GM21390 (cell line): ENCODE measurements at regions not wholly inside any gene's neighbourhood (a gene's known extent, or its start where the extent isn't known, plus 50 kb on each side); places are given as distances from the start of the nearest gene placed in this dataset.

Experiments used
- ATAC-seq: cut with Tn5 transposase; IDR thresholded peaks from one replicate; pipeline ENCODE4 v1.9.1; 2021; ENCODE audit not compliant: unreplicated experiment

DNA sequence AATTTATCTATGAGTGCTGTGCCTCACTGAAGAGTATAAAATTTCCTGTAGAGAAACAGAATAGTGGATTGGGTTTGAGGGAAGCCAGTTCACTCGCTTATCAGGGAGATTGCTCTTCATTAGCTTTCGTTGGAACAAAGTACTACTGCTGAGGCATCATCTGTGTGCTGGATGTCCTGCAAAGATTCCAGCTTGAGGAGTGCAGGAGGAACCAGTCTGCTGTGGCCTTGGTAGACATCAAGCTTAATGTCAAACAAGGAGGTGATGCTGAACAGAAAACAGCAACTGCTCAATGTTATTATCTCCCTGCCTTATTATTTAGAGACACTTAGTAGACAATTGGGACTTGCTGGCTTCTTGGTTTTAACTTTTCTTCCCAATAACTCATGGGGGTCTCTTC lies 297.5 kb upstream of the DPH6 start:
- ATAC-seq, result no peak

DNA sequence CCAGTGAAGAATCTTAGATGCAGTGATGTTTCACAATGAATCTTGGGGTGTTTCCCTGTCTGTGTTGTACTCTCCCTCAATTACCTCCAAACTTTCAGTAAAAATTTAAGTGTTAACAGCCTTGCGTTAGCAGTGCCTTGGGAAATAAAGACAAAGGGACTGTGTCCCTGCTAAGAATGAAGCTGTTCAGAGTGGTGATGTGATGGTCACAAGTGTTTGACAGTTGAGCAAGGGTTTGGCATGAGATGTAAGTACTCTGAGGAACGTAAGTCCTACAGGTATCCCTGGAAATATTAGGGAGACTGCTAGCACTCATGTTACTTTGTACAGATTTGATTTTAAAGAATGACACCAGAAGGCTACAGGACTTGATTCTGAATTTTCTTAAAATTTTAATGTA lies 304.3 kb upstream of the DPH6 start:
- ATAC-seq, result no peak

DNA sequence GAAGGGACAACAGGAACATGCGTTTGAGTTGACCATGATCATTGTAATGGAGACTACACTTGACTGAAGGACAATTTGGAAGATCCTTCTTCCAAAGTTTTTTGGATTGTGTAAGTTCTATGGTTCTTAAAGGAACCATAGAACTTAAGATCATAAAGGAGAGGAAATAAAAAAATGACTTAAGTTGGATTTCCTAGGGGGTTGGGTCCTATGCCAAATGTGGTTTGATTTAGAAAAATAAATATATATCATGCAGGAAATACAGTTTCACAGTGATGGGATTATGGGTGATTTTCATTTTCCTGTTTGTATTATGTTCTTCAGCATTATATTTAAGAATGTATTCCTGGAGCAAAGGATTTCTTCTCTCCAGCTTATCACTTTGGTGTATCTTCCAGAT lies 305.5 kb upstream of the DPH6 start:
- ATAC-seq, result no peak

DNA sequence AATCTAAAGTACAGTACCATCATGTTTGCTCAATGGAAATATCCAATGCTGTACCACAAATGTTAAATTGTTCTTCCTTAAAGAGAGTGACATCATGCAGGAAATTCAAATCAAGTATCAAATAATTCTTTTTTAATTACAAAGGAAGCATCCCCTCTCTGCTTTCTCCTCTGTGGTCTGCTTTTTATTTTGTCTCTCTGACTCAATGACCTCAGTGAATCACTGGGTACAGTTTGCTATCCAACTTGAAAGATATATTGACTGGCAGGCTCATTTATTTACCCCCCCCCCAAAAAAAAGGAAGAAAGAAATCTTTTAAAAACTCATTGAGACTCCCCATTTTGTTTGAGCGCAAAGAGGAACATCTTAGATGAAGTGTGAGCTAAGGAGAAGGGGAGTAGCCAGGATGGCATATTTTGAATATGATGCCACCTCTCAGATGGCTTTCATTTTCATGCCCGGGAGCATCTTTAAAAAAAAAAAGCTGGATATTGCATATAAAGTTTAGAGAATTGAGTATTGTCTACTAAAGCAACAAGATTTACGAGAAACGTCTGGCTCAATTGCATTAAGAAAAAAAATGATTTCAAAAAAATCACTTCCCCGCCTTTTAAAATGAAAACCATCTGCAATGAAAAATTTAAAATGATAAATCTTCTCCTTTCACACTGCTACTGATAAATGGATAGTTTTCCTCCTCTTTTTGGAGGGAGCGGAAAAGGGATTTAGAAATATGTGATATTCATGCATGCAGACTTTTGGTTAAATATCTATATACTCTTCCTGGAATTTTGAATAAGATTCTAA lies 307.1 kb upstream of the DPH6 start:
- no peak for ATAC-seq

DNA sequence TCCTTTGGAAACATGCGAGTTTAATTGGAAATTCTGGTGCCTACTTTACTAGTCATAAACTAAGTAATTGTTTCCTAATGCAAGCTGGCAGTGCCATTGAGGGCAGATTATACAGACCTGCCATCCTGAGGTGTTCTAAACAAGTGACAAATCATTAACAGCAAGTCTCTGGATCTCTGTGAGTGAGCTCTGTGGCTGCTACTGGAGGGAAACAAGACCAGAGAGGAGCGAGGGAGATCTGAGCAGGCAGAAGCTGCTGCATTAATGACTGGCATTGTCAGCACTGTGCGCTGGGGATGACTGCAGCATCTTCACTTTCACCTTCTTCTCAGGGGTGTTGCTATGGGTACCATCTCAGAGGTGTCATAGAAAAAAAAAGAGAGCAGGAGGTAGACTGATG lies 308.4 kb upstream of the DPH6 start:
- ATAC-seq, result no peak

DNA sequence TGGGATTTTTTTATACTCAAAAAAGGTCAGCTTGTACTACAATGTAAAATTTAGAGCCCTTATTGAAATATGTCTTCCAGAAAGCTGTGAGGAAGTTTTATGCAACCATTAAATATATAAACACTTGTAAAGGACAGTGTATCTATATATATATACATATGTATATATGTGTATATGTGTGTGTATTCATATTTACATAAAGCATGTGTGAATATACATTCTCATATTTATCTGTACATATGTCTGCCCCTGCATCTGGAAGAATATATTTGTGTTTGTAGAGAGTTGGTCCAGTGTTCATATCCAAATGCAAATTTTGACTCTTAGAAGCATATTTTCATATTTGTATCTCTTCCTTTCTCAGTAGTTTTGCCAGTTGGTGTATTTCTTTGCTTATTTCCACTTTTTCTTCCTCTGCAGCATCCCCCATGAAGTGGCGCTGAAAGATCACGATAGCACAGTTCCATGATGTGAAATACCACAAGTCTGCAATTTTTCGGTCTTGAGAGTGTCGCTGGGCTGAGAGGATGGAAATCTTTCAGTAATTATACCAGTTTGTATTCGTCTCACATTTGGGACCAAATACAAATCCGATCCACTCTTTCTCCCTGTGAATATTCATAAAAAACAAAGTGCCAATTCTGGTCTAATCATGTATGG lies 311.7 kb upstream of the DPH6 start:
- ATAC-seq, result no peak

DNA sequence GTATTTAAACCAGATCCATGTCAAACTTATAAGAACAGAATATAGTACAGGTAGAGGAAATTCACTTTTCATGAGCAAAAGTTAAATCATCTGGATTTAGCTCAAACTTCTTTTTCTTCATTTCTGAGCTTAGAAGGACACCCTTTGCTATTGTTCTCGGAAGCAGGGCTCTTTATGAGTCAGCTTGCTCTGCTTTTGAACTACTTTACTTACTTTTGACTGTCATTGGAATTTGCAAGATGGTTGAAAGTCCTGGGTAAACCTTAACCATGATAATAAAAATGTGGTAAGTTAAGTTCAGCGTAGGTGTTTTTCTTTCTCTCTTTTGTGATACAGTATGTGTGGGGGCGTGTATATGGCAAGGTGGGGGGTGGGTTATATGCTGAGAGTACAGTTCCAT lies 312.7 kb upstream of the DPH6 start:
- ATAC-seq, result no peak

DNA sequence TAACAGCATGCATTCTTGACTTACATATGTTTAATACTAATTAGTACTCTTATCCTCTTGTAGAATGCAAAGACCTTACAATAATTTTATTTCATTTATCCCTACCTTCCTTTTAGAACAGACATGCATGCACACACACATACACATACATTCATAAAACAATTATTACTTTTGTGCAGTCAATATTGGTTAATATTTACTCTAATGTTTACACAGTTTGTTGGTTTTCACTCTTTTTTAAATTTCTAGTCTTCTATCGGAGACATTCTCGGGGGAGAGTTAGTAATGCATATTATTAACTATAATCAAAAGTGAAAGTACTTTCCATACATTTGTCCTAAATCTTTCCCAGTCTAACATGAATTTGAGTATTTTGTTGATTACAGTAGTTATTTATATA lies 317.7 kb upstream of the DPH6 start:
- no peak for ATAC-seq

DNA sequence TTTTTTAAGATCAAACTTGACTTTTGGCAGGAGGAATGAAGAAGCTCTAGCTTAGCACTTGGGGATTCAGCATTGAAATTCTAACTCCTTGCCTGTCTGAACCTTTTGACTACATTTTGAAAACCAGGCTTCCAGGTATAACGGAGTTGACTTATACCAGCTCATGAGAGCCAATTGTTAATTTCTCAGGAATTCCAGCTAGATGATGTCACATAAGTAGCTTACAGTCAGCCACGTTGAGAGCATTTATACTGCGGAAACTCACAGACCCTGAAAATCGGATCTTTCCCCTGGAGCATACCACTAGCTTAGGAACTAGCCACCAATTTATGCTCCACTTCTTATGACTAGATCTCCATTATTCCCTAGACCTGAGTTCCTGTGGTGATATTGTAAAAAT lies 321.4 kb upstream of the DPH6 start:
- no peak for ATAC-seq

DNA sequence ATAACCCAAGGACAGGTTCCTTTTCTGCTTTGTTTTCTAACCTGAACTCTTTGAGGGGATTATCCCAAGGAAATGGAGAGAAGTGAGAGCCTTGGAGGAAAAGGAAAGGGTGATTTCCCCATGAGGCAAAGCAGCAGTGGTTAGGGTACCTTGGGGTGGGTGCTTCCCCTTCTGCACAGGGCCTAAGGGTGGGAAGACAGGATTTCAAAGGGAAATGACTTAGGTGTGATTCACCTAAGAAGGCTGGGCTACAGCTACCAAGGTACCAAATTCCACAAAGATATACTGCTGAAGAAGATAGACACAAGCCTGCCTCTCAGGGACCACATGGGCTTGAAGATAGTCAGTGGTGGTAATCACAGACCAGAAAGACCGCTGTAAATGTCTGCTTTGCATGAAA lies 325.3 kb upstream of the DPH6 start:
- no peak for ATAC-seq

DNA sequence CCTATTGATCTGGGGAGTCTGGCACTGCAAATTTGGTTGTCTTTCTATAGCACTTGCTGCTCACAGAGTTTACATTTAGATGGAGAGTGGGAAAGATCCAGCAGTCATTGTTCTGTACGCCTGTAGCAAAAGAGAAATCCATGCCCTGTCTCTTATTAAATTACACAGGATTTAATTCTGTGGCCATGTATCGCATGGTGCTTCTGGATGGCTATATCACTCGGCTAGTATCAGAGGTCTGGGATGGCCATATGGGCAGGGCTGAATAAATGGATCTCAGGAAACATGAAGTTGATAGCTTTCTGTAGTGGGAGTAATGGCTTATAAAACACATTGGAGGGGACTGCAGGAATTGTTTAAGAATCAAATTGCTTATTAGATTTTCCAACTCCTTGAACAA lies 325.8 kb upstream of the DPH6 start:
- no peak for ATAC-seq

DNA sequence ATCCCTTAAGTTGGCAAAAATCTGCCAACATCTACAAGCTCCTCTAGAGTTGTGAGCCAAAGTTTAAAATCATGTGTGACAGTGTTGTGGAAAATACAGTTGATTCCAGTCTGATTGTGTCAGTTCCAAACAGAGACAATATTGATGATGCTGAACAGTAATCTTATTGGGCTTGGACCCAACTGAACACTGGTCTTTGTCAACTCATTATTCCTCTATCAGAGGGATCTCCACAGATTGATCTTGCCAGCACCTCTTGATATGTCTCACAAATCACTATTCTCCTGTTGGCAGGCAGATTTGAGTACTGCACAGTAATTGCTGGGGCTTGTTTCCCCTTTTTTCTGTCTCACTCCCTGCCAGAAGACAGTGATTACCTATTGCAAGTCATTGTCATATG lies 326.6 kb upstream of the DPH6 start:
- no peak for ATAC-seq

DNA sequence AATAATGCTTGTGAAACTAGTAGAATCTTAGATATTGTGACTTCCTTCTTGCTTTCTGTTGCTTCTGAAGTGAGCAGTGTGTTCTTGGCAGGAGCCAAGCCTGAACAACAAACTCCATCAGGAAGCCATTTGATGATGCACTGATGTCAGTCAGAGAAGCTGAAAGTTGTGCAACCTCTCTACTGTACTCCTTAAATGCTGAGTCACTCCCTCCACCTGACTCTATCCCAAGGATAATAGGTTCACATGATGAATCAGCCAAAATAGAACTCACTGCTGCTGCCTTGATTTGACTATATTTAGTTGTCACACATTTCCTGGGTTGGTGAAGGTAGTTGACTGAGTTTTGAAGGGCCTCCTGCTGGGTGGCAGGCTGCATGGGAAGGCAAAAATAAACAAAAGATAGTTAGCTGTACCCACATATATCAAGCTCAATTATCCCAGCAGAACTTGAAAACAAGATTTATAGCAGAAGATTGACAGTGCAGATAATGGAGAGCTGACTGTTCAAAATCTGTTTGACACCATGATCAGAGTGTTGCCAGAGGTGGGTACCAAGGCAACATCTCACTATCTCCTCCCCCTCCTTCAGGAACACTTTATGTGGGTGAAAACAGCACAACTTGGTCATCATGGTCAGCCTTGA lies 328.4 kb upstream of the DPH6 start:
- ATAC-seq, result no peak

DNA sequence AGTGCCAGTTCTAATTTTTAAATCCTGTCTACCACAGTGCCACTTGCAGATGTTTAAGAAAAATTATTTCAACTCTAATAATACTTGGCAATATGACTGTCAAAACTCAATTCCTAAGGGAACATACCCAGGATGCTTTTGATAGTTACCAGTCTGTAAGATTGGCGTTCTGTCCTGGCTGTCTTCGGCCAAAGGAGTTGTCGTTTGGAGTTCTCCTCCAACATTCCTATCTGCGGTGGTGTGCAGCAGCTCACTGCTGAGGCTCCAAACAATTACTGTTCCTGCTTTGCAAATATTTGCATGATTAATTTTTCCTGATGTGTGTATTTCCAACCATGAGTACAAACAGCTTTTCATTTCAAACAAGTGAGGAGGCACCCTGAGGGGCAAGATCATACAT lies 330.8 kb upstream of the DPH6 start:
- ATAC-seq, result no peak

DNA sequence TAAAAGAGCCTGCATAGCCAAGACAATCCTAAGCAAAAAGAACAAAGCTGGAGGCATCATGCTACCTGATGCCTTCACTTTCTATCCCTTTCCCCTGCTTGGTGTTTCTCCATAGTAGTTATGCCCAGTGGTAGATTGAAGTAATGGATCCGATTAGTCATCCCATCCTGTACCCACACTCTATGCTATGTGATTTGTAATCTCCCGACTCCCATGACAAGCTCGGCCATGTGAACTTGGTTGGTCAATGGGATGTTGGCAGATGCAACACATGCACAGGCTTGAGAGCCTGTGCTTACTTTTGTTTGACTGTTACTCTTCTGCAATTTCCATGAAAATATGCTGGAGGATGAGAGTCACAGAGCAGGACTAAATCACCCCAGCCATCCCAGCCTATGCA lies 334.9 kb upstream of the DPH6 start:
- ATAC-seq, result no peak

DNA sequence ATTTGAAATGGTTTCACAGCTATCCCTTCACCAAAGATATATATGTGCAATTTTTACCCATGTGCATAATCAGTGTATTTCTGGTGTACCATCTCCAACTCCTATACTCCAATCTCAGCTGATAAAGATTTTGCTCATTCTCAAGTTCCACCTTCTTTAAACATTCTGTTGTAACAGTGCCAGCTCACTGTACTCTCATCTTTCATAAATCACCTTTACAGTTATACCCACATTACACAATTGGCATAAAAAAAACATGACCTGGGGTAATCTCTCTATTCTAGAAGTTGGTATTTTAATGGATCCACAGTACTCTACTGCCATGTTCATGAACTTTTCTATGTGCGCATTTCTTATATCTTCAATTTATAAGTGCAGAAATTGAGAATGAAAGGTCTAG lies 339.9 kb upstream of the DPH6 start:
- ATAC-seq, result no peak

DNA sequence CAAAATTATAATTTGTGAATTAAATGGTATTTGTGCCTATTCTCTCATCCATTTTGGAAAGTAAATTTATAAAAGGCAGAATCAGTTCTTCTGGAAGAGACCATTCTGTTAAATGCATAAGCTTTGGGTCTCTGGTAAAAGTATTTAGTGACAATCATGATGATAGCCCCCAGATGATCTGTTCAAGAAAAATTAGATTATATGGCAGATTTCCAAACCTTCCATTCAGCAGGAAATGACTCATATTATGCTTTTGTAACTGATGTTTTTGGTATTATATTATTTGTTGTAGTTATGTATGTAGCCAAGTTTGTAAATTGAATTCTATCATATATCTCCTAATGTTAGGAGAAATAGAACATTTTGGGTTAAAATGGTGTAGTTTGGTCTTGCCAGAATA lies 340.8 kb upstream of the DPH6 start:
- no peak for ATAC-seq

DNA sequence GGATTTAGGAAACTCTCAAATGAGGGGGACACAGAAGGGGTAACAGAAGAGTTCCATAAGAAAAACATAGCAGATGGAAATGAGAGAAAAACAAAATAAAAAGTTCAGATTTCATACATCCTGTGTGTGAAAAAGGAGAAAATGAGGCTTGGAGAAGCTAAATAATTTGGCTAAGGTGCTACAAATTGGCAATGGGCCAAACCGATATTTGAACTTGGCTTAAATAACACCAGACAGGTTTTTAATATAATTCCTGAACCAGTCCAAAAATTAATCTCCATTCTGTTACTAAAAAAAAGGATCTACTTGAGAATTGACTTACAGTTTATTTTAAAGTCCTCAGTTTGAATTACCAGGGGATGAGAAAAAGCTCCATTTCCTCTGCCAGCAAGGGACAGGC lies 342.9 kb upstream of the DPH6 start:
- ATAC-seq, result no peak

DNA sequence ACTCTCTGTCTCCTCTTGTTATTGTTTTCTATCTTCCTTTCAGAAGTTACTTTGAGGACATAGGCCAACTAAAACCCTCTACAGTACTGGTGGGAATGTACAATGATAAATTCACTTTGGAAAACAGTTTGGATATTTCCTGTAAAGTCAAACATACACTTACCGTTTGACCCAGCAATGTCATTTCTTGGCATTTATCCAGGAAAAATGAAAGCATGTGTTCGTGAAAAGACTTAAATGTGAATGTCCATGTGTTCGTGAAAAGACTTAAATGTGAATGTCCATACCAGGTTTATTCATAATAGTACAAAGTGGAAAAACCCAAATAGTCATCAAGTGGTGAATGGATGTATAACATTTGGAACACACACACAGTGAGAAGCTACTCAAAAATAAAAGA lies 361.5 kb upstream of the DPH6 start:
- no peak for ATAC-seq

DNA sequence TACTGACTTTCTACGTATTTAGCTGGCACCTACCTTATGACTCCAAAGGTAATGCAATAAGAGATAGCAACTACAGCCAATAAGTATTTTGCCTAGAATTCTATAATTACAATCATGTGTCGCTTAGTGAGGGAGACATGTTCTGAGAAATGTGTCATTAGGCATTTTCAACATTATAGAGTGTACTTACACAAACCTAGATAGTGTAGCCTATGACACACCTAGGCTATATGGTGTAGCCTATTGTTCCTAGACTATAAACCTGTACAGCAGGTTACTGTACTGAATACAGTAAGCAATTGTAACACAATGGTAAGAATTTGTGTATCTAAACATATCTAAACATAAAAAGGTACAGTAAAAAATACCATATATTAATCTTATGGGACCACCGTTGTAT lies 363.4 kb upstream of the DPH6 start:
- ATAC-seq, result no peak

DNA sequence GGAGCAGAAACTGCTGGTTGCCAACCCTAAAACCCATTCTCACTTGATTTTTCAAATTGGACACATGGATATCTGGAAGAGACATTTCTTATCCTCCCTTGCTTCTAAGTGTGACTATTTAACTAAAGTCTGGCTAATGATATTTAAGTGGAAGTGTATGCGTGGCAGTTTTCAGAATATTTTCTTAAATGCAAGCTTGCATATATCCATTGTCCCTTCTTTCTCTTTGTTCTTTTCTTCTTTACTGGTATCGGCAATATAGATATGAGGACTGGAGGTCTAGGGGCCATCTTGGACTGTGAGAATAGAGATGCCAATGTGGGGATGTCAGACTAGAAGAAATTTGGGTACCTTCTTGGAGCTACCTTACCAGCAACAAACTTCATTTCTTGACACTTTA lies 364.3 kb upstream of the DPH6 start:
- no peak for ATAC-seq

DNA sequence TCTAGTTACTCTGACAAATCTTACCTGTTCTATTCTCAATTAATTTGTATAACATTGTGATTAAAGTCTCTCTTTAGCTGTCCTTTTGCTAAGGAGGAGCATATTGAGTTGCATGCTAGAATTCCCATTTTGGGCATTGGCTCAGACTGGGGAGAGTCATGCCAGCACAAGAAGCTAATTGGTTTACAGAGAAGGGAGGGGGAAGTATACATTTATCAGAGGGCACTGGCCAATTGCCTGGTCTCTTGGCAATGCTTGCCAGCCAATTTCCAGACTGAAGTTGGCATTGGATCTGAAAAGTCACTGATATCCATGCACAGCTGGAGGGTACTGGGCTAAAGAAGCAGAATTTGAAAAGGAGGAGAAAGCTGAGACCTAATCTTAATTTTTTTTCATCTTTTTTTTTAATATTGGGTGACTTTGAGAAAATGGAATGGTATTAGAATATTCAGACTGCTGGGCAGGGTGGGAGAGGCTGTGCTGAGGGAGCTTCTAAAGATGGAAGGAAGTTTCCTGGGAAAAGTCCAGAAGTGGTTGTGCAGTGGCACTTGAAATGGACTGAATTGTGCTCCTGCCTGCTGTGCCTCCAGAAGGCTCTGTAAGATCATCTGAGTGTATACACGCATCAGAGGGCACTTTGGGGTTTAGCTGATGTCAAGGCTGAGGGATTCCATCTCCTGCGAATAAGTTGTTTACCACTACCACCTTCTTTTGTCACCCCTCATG lies 365.2 kb upstream of the DPH6 start:
- no peak for ATAC-seq
